ENCODE measurements at regions not wholly inside any gene's neighbourhood (a gene's known extent, or its start where the extent isn't known, plus 50 kb on each side); places are given as distances from the start of the nearest gene placed in this dataset.

- intact Hi-C loops (cut with DNase I; ENCODE audit: low total_unique reads): no loop called here
- Histone ChIP-seq H3K36me3 (no peaks in the 10 kb centered on the region), H3K4me1 (no peaks in the 10 kb centered on the region), H3K27ac (no peak overlapping the region), H3K27me3 (no peaks in the 10 kb centered on the region), H3K4me3 (no peak overlapping the region), H3K9me3 (no peaks in the 10 kb centered on the region)
- TF ChIP-seq, protein P1, sequence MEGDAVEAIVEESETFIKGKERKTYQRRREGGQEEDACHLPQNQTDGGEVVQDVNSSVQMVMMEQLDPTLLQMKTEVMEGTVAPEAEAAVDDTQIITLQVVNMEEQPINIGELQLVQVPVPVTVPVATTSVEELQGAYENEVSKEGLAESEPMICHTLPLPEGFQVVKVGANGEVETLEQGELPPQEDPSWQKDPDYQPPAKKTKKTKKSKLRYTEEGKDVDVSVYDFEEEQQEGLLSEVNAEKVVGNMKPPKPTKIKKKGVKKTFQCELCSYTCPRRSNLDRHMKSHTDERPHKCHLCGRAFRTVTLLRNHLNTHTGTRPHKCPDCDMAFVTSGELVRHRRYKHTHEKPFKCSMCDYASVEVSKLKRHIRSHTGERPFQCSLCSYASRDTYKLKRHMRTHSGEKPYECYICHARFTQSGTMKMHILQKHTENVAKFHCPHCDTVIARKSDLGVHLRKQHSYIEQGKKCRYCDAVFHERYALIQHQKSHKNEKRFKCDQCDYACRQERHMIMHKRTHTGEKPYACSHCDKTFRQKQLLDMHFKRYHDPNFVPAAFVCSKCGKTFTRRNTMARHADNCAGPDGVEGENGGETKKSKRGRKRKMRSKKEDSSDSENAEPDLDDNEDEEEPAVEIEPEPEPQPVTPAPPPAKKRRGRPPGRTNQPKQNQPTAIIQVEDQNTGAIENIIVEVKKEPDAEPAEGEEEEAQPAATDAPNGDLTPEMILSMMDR (IDR thresholded peaks at IDR 0.05): no peak
- TF ChIP-seq POLR2A (IDR thresholded peaks at IDR 0.05): no peak
- no peak for DNase-seq
Observed at GRCh38 chr13:106302843-106303242, 232.6 kb downstream of the EFNB2 start.

GRCh38 chr13:106302011-106302410 lies 233.5 kb downstream of the EFNB2 start:
- no peak for DNase-seq
- TF ChIP-seq, protein P1 (IDR thresholded peaks at IDR 0.05): no peak
- TF ChIP-seq POLR2A (IDR thresholded peaks at IDR 0.05): no peak
- H3K27me3 ChIP-seq: no peaks in the 10 kb centered on the region
- H3K36me3 ChIP-seq: no peaks in the 10 kb centered on the region
- intact Hi-C loops (cut with DNase I; ENCODE audit: low total_unique reads): no loop called here
- no peaks in the 10 kb centered on the region for H3K9me3 ChIP-seq
- no peak overlapping the region for H3K27ac ChIP-seq
- no peak overlapping the region for H3K4me3 ChIP-seq
- no peaks in the 10 kb centered on the region for H3K4me1 ChIP-seq

GRCh38 chr13:106299621-106300020 lies 235.8 kb downstream of the EFNB2 start:
- H3K4me1 ChIP-seq: no peaks in the 10 kb centered on the region
- TF ChIP-seq, protein P1 (IDR thresholded peaks at IDR 0.05): no peak
- TF ChIP-seq POLR2A (IDR thresholded peaks at IDR 0.05): no peak
- intact Hi-C loops (cut with DNase I; ENCODE audit: low total_unique reads): no loop called here
- no peak overlapping the region for H3K4me3 ChIP-seq
- no peaks in the 10 kb centered on the region for H3K9me3 ChIP-seq
- no peaks in the 10 kb centered on the region for H3K36me3 ChIP-seq
- no peaks in the 10 kb centered on the region for H3K27me3 ChIP-seq
- no peak for DNase-seq
- no peak overlapping the region for H3K27ac ChIP-seq

DNA sequence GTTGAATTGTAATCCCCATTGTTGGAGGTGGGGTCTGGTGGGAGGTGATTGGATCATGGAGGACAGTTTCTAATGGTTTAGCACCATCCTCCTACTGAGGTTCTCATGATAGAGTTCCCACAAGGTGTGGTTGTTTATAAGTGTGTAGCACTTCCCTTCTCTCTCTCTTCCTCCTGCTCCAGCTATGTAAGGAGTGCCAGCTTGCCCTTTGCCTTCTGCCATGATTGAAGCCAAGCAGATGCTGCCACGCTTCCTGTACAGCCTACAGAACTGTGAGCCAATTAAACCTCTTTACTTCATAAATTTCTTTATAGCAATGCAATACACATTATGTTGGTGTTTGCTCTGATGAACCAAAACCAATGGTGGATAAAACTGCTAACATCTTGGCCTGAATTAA lies 238.2 kb downstream of the EFNB2 start:
- H3K36me3 ChIP-seq: no peaks in the 10 kb centered on the region
- TF ChIP-seq POLR2A (IDR thresholded peaks at IDR 0.05): no peak
- TF ChIP-seq, protein P1 (IDR thresholded peaks at IDR 0.05): no peak
- intact Hi-C loops (cut with DNase I; ENCODE audit: low total_unique reads): no loop called here

DNA sequence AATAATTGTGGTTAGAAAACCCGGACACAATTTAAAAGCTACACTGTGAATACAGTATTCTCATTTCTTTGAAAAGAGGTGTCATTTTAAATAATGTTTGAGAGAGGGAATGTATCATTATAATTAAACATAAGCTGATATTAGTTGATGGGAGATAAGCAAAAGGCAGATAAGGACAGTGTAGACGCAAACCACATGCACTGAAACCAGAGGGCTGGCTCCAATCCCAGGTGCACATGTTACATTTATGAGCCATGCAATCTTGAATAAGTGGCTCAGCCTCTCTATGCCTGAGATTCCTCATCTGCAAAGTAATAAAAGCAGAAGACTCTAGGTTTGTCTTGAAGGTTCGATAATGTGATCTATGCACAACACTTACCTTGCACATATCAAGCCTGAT lies 238.7 kb downstream of the EFNB2 start:
- DNase-seq: no peak
- TF ChIP-seq, protein P1 (IDR thresholded peaks at IDR 0.05): no peak
- no peak for TF ChIP-seq POLR2A (IDR thresholded peaks at IDR 0.05)
- intact Hi-C loops (cut with DNase I; ENCODE audit: low total_unique reads): no loop called here
- Histone ChIP-seq H3K27me3 (no peaks in the 10 kb centered on the region), H3K36me3 (no peaks in the 10 kb centered on the region), H3K9me3 (no peaks in the 10 kb centered on the region), H3K4me3 (no peak overlapping the region), H3K27ac (no peak overlapping the region), H3K4me1 (no peaks in the 10 kb centered on the region)

More for the DNA sequence above, 238.2 kb downstream of the EFNB2 start:
- H3K27me3 ChIP-seq: no peaks in the 10 kb centered on the region
- no peak overlapping the region for H3K4me3 ChIP-seq
- H3K9me3 ChIP-seq: no peaks in the 10 kb centered on the region
- no peaks in the 10 kb centered on the region for H3K4me1 ChIP-seq
- H3K27ac ChIP-seq: no peak overlapping the region
- DNase-seq: no peak
